GM19351 (cell line): ENCODE measurements at regions not wholly inside any gene's neighbourhood (a gene's known extent, or its start where the extent isn't known, plus 50 kb on each side); places are given as distances from the start of the nearest gene placed in this dataset.

Experiments
- ATAC-seq: cut with Tn5 transposase; IDR thresholded peaks from one replicate; pipeline ENCODE4 v1.9.1; 2021; ENCODE audit warnings: mild to moderate bottlenecking, moderate library complexity; ENCODE audit not compliant: unreplicated experiment

GRCh38 chr2:20111311-20112131, 60.1 kb upstream of the LAPTM4A start:
- ATAC-seq, result no peak

- no peak for ATAC-seq
Observed at GRCh38 chr2:20110876-20111275, 59.4 kb upstream of the LAPTM4A start.

GRCh38 chr2:20110383-20110782, 59.0 kb upstream of the LAPTM4A start:
- no peak for ATAC-seq

GRCh38 chr2:20108655-20109396, 57.4 kb upstream of the LAPTM4A start:
- no peak for ATAC-seq

GRCh38 chr2:20107776-20108175, 56.3 kb upstream of the LAPTM4A start:
- ATAC-seq, result no peak

GRCh38 chr2:20107352-20107751, 55.9 kb upstream of the LAPTM4A start:
- ATAC-seq, result no peak

GRCh38 chr2:20106746-20107145, 55.3 kb upstream of the LAPTM4A start:
- ATAC-seq, result no peak

GRCh38 chr2:20104900-20105545, 53.6 kb upstream of the LAPTM4A start:
- ATAC-seq, result no peak

GRCh38 chr2:20103530-20103929, 52.1 kb upstream of the LAPTM4A start:
- no peak for ATAC-seq
